HG03521 (cell line): ENCODE measurements at regions not wholly inside any gene's neighbourhood (a gene's known extent, or its start where the extent isn't known, plus 50 kb on each side); places are given as distances from the start of the nearest gene placed in this dataset.
"Not testable (repeated sequence)": the region's sequence is repeated elsewhere in the genome, so short reads cannot be mapped to it uniquely, and the experiment has no call there.

Experiments
- ATAC-seq: cut with Tn5 transposase; IDR thresholded peaks from one replicate; pipeline ENCODE4 v1.9.1; 2021; ENCODE audit warnings: mild to moderate bottlenecking, moderate library complexity; ENCODE audit not compliant: unreplicated experiment

DNA sequence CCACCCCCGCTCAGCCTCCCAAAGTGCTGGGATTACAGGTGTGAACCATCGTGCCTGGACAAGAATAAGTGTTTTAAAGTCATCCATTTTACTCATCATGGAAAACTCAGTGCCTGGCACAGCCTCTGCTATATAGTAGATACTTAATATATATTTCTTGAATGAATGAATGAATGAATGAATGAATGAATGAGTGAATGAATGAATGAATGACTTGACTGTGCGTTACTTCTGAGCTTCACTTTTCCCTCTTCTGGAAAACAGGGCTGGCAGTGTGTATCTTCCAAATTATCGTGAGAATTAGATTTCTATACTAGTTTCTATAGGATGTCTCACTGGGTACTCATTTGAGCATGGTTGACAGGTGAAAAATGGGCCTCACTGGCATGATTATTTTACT lies 307.3 kb upstream of the ERCC4 start:
- ATAC-seq, result no peak

- ATAC-seq, result no peak
These were observed 306.8 kb upstream of the ERCC4 start for GRCh38 chr16:13613165-13613564.

DNA sequence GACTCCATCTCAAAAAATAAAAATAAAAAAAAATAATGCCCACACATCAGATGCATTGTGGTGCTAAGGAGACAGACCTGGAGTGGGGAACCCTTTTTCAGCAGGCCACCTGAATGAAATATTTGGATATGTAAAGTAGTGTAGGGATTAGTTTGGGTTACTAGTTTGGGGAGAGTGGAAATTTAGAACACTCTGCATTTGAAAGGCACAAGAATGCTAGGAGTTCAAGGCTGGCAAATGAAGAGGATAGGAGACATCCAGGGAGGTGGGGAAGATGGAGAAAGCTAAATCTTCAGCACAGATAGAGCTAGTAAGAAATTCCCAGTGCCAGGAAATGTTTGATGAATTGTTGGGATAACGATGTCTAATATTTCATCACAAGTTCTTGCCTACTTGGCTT lies 298.3 kb upstream of the ERCC4 start:
- no peak for ATAC-seq

DNA sequence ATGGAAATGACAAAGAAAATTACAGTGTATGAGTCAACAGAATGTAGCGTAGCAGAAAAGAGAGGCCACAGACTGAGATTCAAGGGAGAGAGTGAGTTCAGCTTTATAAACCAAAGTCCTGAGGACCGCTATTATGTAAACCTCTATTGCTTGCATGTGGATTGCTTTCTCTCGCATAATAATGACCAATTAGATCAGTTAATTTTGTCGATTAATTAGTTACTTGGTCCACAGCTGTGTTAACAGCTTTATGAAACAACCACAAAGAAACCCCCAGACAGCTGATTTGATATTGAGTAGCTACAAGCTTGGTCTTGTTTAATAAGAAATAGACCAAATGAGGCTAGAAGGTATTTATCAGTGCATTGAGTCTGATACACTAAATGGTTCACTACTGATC lies 291.8 kb upstream of the ERCC4 start:
- ATAC-seq, result no peak

- no peak for ATAC-seq
These were observed 290.2 kb upstream of the ERCC4 start for GRCh38 chr16:13629704-13630103.

DNA sequence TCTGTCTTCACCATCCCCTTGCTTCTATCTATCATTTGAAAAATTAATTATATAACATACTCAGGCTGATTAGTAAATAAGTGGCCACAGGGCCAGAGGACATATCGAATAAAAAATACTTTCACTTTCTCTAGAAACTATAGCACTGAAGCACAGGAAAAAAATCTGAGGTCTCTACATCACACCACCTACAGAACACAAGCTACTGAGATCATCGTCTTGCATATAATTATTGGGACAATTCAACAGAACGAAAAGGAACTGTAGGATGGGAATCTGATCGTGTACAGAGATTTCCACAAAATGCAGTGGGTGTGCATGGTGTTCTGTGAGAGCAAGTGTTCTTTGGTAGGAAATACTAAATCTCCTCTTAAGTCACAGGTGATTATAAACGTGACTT lies 289.6 kb upstream of the ERCC4 start:
- ATAC-seq, result no peak

DNA sequence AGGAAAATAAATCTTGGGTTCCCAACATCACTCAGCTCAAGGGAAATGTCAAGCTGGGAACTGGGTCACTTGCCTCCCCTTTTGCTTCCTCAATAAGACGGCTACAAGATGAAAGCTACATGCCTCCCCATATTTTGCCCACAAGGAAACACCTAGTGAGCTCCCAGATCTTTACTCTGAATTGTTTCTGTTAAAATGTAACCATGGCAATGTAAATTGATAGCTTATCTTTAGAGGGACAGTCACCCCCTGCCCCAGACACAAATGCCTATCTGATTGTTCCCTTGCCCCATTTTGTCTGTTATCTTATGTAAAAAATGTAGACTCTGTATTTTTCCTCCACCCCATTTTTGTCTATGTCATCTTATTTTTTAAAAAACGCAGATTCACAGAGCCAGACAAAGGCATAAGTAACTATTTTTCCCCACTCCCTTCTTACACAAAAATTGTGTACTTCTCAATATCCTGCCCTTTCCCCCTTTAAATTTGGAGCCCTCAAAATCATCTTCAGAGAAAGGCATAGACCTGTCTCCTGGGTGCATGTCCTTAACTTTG lies 288.7 kb upstream of the ERCC4 start:
- ATAC-seq, result no peak

DNA sequence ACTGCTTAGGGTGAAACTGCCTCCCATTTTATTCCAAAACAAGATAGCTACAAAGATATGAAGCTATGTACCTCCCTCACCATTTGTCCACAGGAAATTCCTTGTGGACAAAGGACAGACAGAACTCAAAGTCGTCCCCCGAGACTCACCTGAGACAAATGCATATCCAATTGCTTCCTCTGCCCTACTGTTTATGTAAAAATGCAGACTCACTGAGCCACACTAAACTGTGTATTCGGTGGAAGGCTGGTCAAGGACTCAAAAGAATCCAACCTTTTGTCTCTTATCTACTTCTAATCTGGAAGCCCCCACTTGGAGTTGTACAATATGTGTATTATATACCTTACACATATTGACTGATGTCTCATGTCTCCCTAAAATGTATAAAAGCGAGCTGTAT lies 288.0 kb upstream of the ERCC4 start:
- no peak for ATAC-seq

DNA sequence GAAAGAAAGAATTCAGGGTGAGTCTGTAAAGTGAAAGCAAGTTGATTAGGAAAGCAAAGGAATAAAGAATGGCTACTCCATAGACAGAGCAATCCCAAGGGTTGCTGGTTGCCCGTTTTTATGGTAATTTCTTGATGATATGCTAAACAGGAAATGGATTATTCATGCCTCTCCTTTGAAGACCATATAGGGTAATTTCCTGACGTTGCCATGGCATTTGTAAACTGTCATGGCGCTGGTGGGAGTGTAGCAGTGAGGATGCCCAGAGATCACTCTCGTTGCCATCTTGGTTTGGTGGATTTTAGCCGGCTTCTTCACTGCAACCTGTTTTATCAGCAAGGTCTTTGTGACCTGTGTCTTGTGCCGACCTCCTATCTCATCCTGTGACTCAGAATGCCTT lies 287.4 kb upstream of the ERCC4 start:
- ATAC-seq, result not testable (repeated sequence)

DNA sequence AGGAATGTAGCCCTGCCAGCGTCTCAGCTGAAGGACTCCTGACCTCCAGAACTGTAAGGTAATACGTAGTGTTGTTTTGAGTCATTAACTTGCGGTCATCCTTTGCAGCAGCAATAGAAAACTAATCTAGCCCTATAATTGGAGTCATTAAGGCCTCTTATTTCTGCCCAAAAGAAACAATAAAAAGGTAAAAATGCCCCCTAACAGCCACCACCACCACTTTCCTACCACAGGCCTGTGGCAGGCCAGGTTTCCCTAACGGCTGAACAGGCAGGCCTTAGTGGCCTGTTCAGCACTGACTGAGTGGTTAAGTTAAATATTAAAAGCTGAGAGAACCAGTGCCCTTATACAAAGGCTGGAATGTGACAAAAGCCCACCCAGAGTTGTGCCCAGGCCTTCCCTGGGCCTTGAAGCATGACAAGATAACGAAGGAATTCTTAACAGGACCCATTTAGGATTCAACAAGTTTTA lies 286.5 kb upstream of the ERCC4 start:
- ATAC-seq, result no peak

DNA sequence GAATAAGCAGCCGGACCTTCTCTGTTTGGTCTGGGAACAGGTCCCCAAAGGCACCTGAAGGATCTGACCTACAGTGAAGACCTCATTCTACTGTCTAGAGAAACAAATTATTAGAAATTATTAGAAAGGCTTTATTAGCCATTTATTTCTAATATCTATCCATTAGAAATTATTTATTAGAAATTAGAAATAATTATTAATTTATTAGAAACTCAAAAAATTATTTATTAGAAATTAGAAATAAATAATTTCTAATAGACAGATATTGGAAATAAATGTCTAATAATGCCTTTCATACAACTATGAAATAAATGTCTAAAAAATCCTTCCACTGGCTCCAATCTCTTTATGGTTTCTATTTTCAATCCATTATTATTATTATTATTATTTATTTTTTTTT lies 285.7 kb upstream of the ERCC4 start:
- ATAC-seq, result no peak

GRCh38 chr16:13634959-13635358 lies 285.0 kb upstream of the ERCC4 start:
- no peak for ATAC-seq

DNA sequence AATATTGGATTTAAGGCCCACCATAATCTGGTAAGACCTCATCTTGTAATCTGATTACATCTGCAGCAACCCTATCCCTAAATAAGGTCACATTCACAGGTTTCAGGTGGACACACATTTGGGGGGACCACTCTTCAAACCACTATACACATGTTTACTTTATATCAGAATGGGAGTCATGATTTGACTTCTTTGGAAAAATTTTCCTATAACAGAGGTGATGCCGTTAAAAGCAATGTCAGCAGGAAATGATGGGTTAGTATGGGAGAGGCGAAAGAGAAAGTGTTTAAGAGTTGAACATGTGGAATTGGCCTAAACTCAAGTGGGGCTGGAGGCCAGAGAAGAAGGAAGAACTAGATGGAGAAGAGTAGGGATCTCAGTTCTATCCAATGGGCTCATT lies 281.7 kb upstream of the ERCC4 start:
- no peak for ATAC-seq

DNA sequence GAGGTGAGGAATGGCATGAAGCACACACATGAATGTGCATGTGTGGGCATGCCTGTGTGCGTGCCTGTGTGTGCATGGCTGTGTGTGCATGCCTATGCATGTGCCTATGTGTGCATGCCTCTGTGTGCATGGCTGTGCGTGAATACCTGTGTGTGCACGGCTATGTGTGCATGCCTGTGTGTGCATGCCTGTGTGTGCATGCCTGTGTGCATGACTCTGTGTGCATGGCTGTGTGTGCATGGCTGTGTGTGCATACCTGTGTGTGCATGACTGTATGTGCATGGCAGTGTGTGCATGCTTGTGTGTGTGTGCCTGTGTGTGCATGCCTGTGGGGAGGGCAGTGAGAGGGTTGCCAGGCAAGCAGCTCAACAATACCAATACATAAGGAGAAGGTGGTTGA lies 276.5 kb upstream of the ERCC4 start:
- no peak for ATAC-seq

GRCh38 chr16:13645601-13646245 lies 274.2 kb upstream of the ERCC4 start:
- ATAC-seq, result no peak

DNA sequence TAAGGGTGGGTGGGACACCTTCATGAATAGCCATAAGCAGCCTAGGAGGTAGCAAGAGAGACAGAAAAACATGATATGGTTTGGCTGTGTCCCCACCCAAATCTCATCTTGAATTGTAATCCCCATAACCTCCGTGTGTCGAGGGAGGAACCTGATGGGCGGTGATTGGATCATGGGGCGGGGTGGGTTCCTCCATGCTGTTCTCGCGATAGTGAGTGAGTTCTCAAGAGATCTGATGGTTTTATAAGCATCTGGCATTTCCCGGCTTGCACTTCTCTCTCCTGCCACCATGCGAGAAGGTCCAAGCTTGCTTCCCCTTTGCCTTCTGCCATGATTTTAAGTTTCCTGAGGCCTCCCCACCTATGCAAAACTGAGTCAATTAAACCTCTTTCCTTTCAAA lies 259.1 kb upstream of the ERCC4 start:
- no peak for ATAC-seq

DNA sequence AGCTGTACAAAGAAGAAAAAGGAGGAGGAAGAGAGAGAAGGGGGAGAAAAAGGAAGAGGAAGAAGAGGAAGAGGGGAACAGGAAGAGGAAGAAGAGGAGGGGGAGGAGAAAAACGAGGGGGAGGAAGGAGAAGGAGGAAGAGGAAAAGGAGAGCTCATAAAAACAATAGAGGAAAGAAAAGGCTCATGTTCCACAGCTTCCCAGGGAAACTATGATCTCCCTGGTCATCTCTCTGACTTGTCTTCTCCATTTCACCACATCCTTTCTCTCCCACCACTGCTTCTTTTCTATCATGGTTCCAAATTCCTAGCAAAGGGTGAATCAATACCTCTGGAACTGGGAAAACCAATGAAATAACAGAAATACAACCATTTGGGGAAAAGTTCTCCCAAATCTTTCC lies 254.1 kb upstream of the ERCC4 start:
- ATAC-seq, result no peak

DNA sequence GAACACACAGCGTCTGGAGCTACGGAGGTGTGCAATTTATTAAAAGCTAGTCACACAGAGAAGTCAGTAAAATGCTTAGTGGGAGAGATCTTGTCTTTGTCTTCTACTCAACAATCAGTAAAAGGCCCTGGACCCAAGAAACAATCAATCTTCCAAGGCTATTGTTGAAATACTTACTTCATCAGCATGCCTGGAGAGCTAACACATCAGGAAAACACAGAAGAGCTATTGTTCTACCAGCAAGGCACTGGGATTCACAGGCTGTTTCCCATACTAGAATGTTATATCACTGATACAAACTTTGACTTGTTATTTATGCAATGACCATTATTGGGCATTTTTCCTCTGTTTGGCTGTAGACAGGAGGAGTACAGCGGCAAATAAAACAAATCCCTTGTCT lies 247.8 kb upstream of the ERCC4 start:
- no peak for ATAC-seq

DNA sequence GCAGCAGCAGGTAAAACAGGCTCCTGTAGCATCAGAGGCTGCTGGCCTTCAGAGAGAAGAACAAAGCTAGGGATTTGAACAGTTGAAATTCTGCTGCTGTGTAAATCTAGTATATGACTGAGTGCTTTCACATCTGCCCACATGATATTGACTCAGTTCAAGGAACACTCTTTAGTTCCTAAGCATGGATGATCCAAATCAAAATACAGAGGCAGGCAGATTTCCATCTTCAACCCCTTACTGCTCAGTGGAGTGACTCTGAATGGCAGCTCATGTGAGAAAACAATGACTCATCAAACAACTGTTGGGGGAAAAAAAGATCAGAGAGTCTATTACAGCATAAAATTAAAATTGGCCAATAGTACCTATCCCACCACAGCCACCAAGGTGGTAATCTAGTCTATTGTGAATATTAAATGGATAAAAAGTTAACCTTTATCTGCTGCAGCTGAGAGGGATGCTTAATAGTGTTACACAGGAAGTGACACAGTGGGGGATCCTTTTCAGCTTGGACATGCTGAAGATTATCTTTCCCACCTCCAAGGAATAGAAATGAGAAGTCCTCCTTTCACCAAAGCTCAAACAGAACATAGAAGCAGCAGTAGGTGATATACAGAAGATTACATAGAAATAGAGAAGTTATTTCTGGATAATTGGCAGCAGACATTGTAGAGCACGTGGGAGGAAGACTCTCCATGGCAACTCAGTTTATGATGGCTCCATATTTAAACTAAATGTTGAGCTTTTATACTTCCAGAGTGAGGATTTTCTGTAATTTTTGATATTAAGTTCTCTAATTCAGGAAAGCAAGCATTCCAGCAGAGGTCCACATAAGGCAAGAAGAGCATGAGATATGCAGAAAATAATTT lies 239.7 kb upstream of the ERCC4 start:
- ATAC-seq, result no peak

GRCh38 chr16:13684819-13685563 lies 235.0 kb upstream of the ERCC4 start:
- ATAC-seq, result no peak

GRCh38 chr16:13696017-13696416 lies 223.9 kb upstream of the ERCC4 start:
- no peak for ATAC-seq
